GM19372 (cell line): ENCODE measurements at regions not wholly inside any gene's neighbourhood (a gene's known extent, or its start where the extent isn't known, plus 50 kb on each side); places are given as distances from the start of the nearest gene placed in this dataset.

Experiments
- ATAC-seq: cut with Tn5 transposase; IDR thresholded peaks from one replicate; pipeline ENCODE4 v1.9.1; 2021; ENCODE audit warnings: mild to moderate bottlenecking, low read depth, moderate library complexity; ENCODE audit not compliant: unreplicated experiment

DNA sequence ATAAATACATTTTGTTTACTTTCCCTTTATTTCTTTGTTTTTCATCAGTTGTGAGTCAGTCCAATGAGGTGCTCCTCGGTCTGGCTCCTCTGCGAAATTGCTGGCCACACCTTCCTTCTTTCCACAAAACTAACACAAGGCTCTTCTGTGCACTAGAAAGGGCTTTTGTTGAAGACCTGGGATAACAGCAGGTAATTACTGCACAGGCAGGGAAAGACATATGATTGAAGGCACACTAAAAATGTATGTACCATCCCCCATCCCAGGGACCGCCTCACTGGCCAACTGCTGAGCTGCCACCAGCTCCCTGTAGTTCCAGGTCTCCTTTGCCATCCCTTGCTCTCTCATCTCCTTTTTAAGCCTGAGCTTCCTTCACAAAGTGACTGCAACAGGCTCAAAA, 180.5 kb downstream of the EFNB2 start:
- ATAC-seq = no peak

GRCh38 chr13:106352850-106353249, 182.6 kb downstream of the EFNB2 start:
- no peak for ATAC-seq

GRCh38 chr13:106351251-106351650, 184.2 kb downstream of the EFNB2 start:
- ATAC-seq = no peak

DNA sequence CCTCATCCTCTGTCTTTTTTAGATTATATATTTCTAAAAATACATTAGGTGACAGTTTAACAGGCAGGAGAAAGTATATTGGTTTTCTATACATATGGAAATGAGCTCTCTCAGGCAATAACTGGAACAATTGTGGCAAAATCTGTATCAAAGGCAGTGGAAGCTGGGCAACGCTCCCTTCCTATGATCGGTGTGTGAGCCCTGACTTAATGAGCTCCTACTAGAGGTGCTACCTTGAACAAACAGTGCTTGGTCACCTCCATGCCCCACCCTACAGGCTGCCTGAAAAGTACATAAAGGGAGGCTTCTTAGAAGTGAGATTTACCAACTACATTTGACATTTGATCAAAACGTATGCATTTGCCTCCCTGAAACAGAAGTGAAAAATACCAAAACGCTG, 185.3 kb downstream of the EFNB2 start:
- ATAC-seq = no peak

DNA sequence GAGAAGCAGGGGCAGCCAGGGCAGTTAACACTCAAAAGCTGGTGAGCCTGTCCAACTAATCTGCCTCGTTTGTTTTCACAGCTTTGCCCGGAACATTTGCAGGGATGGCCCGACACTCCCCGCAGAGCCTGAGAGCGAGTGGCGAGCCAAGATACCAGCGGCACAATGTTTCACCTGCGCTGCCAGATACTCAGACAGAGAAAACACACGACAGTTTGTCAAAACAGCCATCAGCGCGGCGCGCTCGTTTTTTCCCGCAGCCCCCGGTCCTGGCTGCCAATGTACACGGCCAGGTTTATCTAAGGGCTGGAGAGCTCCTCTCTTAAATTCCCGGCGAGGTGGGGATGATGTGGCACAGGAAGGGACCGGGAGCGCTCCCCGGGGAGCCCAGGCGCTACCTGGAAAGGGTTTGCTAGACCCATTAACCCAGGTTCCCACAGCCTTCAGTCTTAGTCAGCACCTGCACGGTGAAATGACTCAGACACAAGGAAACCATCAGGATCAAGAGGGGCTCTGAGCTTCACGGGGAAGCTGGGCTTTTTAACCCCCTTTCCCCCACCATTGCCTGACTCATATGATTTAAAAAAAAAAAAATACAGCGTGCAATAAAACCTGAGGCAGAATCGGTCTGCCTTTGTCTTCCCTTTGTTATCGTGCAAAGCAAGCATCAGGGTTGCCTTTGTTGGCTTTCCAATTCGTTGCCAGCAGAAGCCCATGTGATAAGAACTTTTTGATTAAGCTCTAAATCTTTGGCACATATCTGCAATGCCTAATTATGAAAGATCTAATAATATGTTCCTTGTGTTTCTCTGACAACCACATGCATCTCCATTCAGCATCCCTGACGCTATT, 186.2 kb downstream of the EFNB2 start:
- ATAC-seq = no peak

- ATAC-seq = no peak
Observed at GRCh38 chr13:106348075-106348840, 187.2 kb downstream of the EFNB2 start.

DNA sequence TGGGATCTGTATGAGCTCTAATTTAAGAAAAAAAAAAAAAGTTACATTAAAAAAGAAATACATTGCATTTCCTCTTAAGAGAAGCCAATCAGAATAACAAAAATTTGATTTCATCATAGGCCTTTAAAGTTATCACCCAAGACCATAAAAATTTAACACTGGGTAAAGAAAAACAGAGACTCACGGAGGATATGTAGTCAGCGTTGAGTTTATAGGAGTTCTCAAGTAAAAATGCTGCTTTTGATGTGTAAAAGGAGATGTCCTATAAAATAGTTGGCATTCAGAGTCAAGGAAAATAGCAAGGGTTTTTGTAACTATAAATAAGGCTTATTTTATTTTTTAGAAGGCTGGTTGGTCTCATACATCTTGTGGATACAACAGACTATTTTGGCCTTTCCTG, 191.1 kb downstream of the EFNB2 start:
- ATAC-seq = no peak

- no peak for ATAC-seq
Observed at GRCh38 chr13:106343836-106344235, 191.6 kb downstream of the EFNB2 start.

DNA sequence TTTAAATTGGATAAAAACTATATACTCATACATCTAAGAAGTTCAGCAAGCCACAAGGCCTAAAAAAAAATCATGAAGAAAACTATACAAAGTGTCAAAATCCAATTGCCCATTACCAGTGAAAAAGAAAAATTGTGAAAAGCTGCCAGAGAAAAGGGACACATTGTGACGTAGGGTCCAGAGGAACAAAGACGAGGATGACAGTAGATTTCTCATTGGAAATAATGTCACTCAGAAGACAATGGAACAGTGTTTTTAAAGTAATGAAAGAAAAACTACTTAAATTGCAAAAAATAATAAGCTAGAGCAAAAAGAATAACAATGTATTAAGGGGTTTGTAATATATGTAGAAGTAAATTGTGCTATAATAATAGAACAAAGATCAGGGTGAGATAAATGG, 195.2 kb downstream of the EFNB2 start:
- ATAC-seq = no peak

- ATAC-seq = no peak
Observed at GRCh38 chr13:106337096-106337850, 198.2 kb downstream of the EFNB2 start.

GRCh38 chr13:106336668-106337067, 198.8 kb downstream of the EFNB2 start:
- ATAC-seq = no peak

- ATAC-seq = no peak
Observed at GRCh38 chr13:106332621-106333020, 202.8 kb downstream of the EFNB2 start.

DNA sequence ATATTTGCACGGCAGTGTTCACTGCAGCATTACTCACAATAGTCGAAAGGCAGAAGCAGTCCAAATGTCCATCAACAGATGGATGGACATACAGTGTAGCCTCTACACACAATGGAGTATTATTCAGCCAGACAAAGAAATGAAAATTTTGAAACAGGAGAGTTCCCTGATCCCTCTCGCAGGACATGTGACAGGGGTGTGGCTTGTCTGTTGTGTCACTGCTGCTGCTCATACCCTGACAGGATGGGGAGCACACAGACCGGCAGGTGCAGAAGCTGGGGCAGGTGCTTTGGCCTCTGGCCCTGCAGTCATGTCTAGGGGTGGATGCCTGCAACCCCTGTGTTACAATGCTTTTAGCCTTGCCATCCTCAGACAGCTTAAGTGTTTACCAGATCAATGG, 204.3 kb downstream of the EFNB2 start:
- ATAC-seq = no peak

GRCh38 chr13:106329941-106330340, 205.5 kb downstream of the EFNB2 start:
- ATAC-seq = no peak

- no peak for ATAC-seq
Observed at GRCh38 chr13:106326751-106327150, 208.7 kb downstream of the EFNB2 start.

DNA sequence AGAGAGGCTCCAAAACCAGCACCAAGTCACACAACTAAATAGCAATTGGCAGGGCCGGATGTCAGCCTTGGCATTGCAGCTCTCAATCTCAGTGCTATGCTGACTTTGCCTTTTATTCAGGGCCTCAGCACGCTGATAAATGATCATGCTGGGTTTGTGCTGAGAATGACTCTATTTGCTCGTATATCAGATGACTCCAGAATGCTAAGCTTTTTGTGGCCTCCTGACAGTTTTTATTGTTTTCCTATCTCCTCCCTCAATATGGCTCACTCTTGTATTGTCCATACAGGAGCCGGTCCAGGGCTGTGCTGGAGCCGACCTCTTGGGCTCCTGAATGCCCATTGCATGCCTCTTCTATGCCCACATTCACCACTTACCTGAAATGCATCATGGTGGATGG, 211.0 kb downstream of the EFNB2 start:
- no peak for ATAC-seq

GRCh38 chr13:106322628-106323027, 212.8 kb downstream of the EFNB2 start:
- no peak for ATAC-seq

DNA sequence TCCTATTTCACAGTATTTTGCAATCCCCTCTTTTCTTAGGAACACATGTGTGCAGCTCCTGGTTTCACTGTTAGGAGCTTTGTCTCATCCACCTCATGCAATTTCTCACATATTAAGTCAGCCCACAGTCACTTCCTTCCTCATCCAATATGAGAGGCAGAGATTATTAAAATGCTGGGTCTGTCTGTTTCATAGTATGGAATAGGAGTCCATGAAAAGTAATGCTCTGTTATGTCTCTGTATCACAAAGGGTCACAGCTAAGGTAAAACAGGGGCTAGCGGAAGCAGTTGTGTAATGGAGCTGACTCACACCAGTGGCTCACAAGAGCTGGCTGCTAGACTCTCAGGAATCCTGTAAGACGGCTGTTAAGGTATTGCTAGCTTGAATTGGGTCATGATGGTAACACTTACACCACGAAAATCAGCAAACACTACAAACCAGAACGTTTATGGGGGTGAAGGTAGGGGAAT, 216.5 kb downstream of the EFNB2 start:
- no peak for ATAC-seq

GRCh38 chr13:106314417-106314816, 221.0 kb downstream of the EFNB2 start:
- no peak for ATAC-seq

- ATAC-seq = no peak
Observed at GRCh38 chr13:106311004-106311403, 224.5 kb downstream of the EFNB2 start.

DNA sequence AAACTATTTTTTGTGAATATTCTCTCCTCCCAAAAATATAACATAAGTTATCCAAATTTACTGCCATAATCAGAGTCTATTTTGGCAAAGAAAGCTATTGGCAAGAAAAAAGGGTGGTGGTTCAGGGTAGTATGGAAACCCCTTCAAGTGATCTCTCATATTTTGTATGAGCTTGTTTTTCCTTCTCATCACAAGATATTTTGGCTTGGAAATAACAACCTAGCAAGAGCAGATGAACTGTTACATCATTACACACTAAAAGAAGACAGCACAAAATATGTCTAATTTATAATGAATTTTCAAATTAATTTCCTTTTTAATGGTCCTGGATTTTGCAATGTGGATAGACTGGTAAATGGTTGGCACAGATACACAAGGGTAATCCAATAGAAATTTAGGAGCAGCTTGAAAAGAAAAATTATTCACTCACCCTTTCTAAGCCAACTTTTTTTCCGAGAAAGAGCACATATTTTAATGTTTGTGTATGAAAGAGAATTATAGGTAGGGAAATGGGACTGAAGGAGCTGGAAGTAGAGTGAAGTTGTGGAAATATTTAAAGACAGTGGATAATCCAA, 225.1 kb downstream of the EFNB2 start:
- ATAC-seq = no peak
